CD14-positive monocyte (primary cell): ENCODE measurements at regions not wholly inside any gene's neighbourhood (a gene's known extent, or its start where the extent isn't known, plus 50 kb on each side); places are given as distances from the start of the nearest gene placed in this dataset.
"Not testable (repeated sequence)": the region's sequence is repeated elsewhere in the genome, so short reads cannot be mapped to it uniquely, and the experiment has no call there.

Experiments used
- DNase-seq, 3 donors: peaks; one replicate each; pipeline ENCODE4 v3.0.0-alpha.2; 2011 to 2022
- H2AFZ ChIP-seq: 2 replicates; pipeline ENCODE4 v1.6.0; 2012; ENCODE audit warnings: mild to moderate bottlenecking, low read depth, low read length, inconsistent platforms; ENCODE audit not compliant: insufficient read depth, poor library complexity, severe bottlenecking
- H3K27ac ChIP-seq, 2 donors: 1 replicate in 1 of 2; 2 replicates in 1 of 2; pipeline ENCODE4 v1.5.1; 2012 to 2013; ENCODE audit warnings: low read length in 2 of 2, control low read depth in 1 of 2, inconsistent platforms in 1 of 2, low read depth in 1 of 2, mild to moderate bottlenecking in 1 of 2
- H3K27me3 ChIP-seq, 2 donors: one replicate each; pipeline versions ENCODE4 v1.6.0 to v1.6.1; 2011 to 2013; ENCODE audit warnings: low read length in 2 of 2; ENCODE audit not compliant: control insufficient read depth in 2 of 2, insufficient read depth in 2 of 2
- H3K36me3 ChIP-seq, 2 donors: replicated peaks in 1 of 2; 1 replicate in 1 of 2; 2 replicates in 1 of 2; pipeline versions ENCODE4 v1.5.1 to v1.6.1; 2012 to 2013; ENCODE audit warnings: low read length in 2 of 2, control low read depth in 1 of 2, inconsistent platforms in 1 of 2, mild to moderate bottlenecking in 1 of 2; ENCODE audit not compliant: insufficient read depth in 2 of 2, control insufficient read depth in 1 of 2
- H3K4me1 ChIP-seq, 2 donors: 1 replicate in 1 of 2; 2 replicates in 1 of 2; pipeline versions ENCODE4 v1.5.1 to v1.6.1; 2012 to 2013; ENCODE audit warnings: low read length in 2 of 2, control low read depth in 1 of 2, inconsistent platforms in 1 of 2, mild to moderate bottlenecking in 1 of 2, moderate library complexity in 1 of 2; ENCODE audit not compliant: insufficient read depth in 2 of 2, control insufficient read depth in 1 of 2
- H3K4me2 ChIP-seq: replicated peaks from 2 replicates; pipeline ENCODE3; 2012; ENCODE audit warnings: low read length, moderate library complexity, mild to moderate bottlenecking; ENCODE audit not compliant: poor library complexity, severe bottlenecking; ENCODE audit errors: extremely low read depth
- H3K4me3 ChIP-seq, 3 experiments: fragments of 200-600 bp in 1 of 3; sonication (generic) in 1 of 3; replicated peaks in 1 of 3; 1 replicate in 2 of 3; 2 replicates in 1 of 3; pipeline ENCODE4 v1.5.1; 2011 to 2013; ENCODE audit warnings: low read length in 3 of 3, mild to moderate bottlenecking in 3 of 3, control low read depth in 2 of 3, low read depth in 2 of 3, inconsistent platforms in 1 of 3, moderate library complexity in 1 of 3
- H3K79me2 ChIP-seq: 2 replicates; pipeline ENCODE4 v1.6.0; 2012; ENCODE audit warnings: mild to moderate bottlenecking, control low read depth, inconsistent platforms, low read length, moderate library complexity; ENCODE audit not compliant: insufficient read depth
- H3K9ac ChIP-seq: 2 replicates; pipeline ENCODE4 v1.6.0; 2017; ENCODE audit warnings: low read length, mild to moderate bottlenecking; ENCODE audit not compliant: insufficient read depth, poor library complexity, severe bottlenecking
- H3K9me3 ChIP-seq, 2 donors: replicated peaks in 1 of 2; 1 replicate in 1 of 2; 2 replicates in 1 of 2; pipeline versions ENCODE4 v1.5.1 to v1.6.1; 2012 to 2013; ENCODE audit warnings: low read length in 2 of 2, control low read depth in 1 of 2; ENCODE audit not compliant: control insufficient read depth in 1 of 2, insufficient read depth in 1 of 2
- H4K20me1 ChIP-seq: 2 replicates; pipeline ENCODE4 v1.6.0; 2012; ENCODE audit warnings: mild to moderate bottlenecking, low read length, control low read depth, moderate library complexity; ENCODE audit not compliant: insufficient read depth
- H3K27ac Mint-ChIP-seq, 7 donors: one replicate each; pipeline ENCODE4 v1.8.0; 2020; ENCODE audit warnings: mild to moderate bottlenecking in 7 of 7, mixed read lengths in 7 of 7, moderate library complexity in 6 of 7, inconsistent platforms in 2 of 7
- H3K27me3 Mint-ChIP-seq, 3 donors: one replicate each; pipeline ENCODE4 v1.8.0; 2021 to 2022; ENCODE audit warnings: low read depth in 3 of 3, mild to moderate bottlenecking in 3 of 3, mixed read lengths in 3 of 3, moderate library complexity in 3 of 3, inconsistent platforms in 1 of 3
- H3K36me3 Mint-ChIP-seq, 2 donors: one replicate each; pipeline ENCODE4 v1.8.0; 2020; ENCODE audit warnings: mixed read lengths in 2 of 2, inconsistent platforms in 1 of 2, mild to moderate bottlenecking in 1 of 2
- H3K4me1 Mint-ChIP-seq: one replicate; pipeline ENCODE4 v1.8.0; 2020; ENCODE audit warnings: mild to moderate bottlenecking, mixed read lengths
- H3K4me3 Mint-ChIP-seq, 2 donors: one replicate each; pipeline ENCODE4 v1.8.0; 2020; ENCODE audit warnings: mild to moderate bottlenecking in 2 of 2, mixed read lengths in 2 of 2, moderate library complexity in 1 of 2
- H3K9me3 Mint-ChIP-seq, 7 donors: one replicate each; pipeline ENCODE4 v1.8.0; 2020 to 2022; ENCODE audit warnings: mixed read lengths in 7 of 7, mild to moderate bottlenecking in 6 of 7, moderate library complexity in 6 of 7, inconsistent platforms in 2 of 7
- WGBS: methylation state at CpG from one replicate; pipeline ENCODE4 v1.1.5; 2013; ENCODE audit warnings: missing lambda C conversion rate; ENCODE audit not compliant: insufficient coverage; 5-methylcytosine and 5-hydroxymethylcytosine counted together
- intact Hi-C, 2 donors: fragments of 100-400 bp; cut with micrococcal nuclease; formaldehyde crosslinking; loops; one replicate each; pipeline versions ENCODE4 v1.15.0 to v1.15.1; 2023
- TF ChIP-seq, protein P1 (sequence below): fragments of 200-600 bp; IDR thresholded peaks from one replicate; pipeline ENCODE4 v1.8.0; 2022; ENCODE audit warnings: antibody characterized with exemption, mild to moderate bottlenecking

DNA sequence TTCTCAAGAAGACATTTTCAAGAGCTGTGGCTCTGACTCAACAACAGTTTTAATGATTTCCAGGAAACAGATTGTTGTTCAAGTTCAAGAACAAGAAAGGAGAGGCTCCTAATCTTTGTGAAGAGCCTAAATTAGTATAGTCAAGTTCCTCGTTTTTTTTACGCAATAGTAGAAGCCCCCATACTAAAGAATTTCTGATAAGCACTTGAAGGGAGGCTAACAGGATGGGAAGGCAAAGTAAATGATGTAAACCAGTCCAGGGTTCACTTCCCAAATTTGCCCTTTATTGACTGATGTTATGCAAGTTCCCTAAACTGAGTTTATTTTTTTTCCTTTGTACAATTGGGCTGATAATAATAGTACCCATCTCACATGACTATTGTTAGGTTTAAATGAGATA lies 178.2 kb downstream of the RTL9 start:
- H3K9ac ChIP-seq, result no peak overlapping the region
- TF ChIP-seq, protein P1, sequence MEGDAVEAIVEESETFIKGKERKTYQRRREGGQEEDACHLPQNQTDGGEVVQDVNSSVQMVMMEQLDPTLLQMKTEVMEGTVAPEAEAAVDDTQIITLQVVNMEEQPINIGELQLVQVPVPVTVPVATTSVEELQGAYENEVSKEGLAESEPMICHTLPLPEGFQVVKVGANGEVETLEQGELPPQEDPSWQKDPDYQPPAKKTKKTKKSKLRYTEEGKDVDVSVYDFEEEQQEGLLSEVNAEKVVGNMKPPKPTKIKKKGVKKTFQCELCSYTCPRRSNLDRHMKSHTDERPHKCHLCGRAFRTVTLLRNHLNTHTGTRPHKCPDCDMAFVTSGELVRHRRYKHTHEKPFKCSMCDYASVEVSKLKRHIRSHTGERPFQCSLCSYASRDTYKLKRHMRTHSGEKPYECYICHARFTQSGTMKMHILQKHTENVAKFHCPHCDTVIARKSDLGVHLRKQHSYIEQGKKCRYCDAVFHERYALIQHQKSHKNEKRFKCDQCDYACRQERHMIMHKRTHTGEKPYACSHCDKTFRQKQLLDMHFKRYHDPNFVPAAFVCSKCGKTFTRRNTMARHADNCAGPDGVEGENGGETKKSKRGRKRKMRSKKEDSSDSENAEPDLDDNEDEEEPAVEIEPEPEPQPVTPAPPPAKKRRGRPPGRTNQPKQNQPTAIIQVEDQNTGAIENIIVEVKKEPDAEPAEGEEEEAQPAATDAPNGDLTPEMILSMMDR, result no peak
- no peak overlapping the region for H2AFZ ChIP-seq
- H3K9me3 ChIP-seq, result no peaks in the 10 kb centered on the region
- H3K4me3 ChIP-seq, result no peak overlapping the region
- H3K27me3 ChIP-seq, result no peaks in the 10 kb centered on the region
- no peaks in the 10 kb centered on the region for H3K79me2 ChIP-seq
- no peak overlapping the region for H3K4me2 ChIP-seq
- no peak overlapping the region for H3K27ac ChIP-seq
- WGBS, result no CpG with 5 or more reads among the region's 2 CpGs
- no peaks in the 10 kb centered on the region for H4K20me1 ChIP-seq
- peaks cover 8% of the 10 kb centered on the region for H3K4me1 Mint-ChIP-seq
- H3K4me3 Mint-ChIP-seq, result no peak overlapping the region
- H3K27me3 Mint-ChIP-seq, result peaks cover 0 to 10% (median 0%) of the 10 kb centered on the region in 3 donors
- no peaks in the 10 kb centered on the region for H3K36me3 Mint-ChIP-seq
- H3K9me3 Mint-ChIP-seq, result peaks cover 0 to 6% (median 0%) of the 10 kb centered on the region in 7 donors
- peak in 1 of 3 donors; percentile 20 for DNase-seq
- H3K36me3 ChIP-seq, result no peaks in the 10 kb centered on the region
- intact Hi-C loops, result no loop called here
- H3K4me1 ChIP-seq, result peaks cover 0 to 4% of the 10 kb centered on the region in 2 donors
- H3K27ac Mint-ChIP-seq, result no peak overlapping the region

DNA sequence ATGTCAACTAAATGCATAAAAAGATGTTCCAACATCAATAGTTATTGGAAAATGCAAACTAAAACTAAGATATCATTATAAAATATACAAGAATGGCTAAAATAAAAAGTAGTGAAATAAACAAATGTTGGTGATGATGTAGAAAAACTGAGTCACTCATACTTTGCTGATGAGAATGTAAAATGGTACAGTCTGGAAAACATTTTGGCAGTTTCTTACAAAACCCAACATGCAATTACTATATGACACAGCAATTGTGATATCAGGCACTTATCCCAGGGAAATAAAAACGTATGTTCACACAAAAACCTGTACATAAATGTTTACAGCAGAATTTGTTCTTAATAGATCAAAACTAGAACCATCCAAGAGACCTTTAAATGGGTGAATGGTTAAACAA lies 182.6 kb downstream of the RTL9 start:
- Histone ChIP-seq H3K79me2 (no peaks in the 10 kb centered on the region), H3K4me1 (peaks cover 0 to 4% of the 10 kb centered on the region in 2 donors), H3K9me3 (no peaks in the 10 kb centered on the region), H4K20me1 (no peaks in the 10 kb centered on the region), H3K4me2 (no peak overlapping the region), H3K27ac (no peak overlapping the region), H2AFZ (no peak overlapping the region), H3K36me3 (no peaks in the 10 kb centered on the region), H3K27me3 (no peaks in the 10 kb centered on the region), H3K9ac (no peak overlapping the region), H3K4me3 (no peak overlapping the region)
- H3K9me3 Mint-ChIP-seq, result peaks cover 0 to 6% (median 0%) of the 10 kb centered on the region in 7 donors
- H3K36me3 Mint-ChIP-seq, result no peaks in the 10 kb centered on the region
- TF ChIP-seq, protein P1, result no peak
- no peak for DNase-seq
- intact Hi-C loops, result no loop called here
- peaks cover 0 to 4% (median 1%) of the 10 kb centered on the region in 3 donors for H3K27me3 Mint-ChIP-seq
- peaks cover 4% of the 10 kb centered on the region for H3K4me1 Mint-ChIP-seq
- H3K27ac Mint-ChIP-seq, result no peak overlapping the region
- no CpG with 5 or more reads among the region's 1 CpG for WGBS
- no peak overlapping the region for H3K4me3 Mint-ChIP-seq

DNA sequence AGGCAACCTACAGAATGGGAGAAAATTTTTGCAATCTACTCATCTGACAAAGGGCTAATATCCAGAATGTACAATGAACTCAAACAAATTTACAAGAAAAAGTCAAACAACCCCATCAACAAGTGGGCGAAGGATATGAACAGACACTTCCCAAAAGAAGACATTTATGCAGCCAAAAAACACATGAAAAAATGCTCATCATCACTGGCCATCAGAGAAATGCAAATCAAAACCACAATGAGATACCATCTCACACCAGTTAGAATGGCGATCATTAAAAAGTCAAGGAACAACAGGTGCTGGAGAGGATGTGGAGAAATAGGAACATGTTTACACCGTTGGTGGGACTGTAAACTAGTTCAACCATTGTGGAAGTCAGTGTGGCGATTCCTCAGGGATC lies 192.2 kb downstream of the RTL9 start:
- H3K79me2 ChIP-seq, H3K4me2 ChIP-seq, H3K4me1 ChIP-seq, H3K9ac ChIP-seq, intact Hi-C loops, H3K4me3 Mint-ChIP-seq, H3K27ac ChIP-seq, H3K36me3 Mint-ChIP-seq, H2AFZ ChIP-seq, H3K36me3 ChIP-seq, H4K20me1 ChIP-seq, H3K27ac Mint-ChIP-seq, H3K4me3 ChIP-seq, H3K27me3 ChIP-seq, DNase-seq, H3K9me3 ChIP-seq, H3K4me1 Mint-ChIP-seq, H3K9me3 Mint-ChIP-seq, H3K27me3 Mint-ChIP-seq: not testable (repeated sequence)
- WGBS, result no CpG with 5 or more reads among the region's 4 CpGs
